ENCODE measurements at regions not wholly inside any gene's neighbourhood (a gene's known extent, or its start where the extent isn't known, plus 50 kb on each side); places are given as distances from the start of the nearest gene placed in this dataset.

DNA sequence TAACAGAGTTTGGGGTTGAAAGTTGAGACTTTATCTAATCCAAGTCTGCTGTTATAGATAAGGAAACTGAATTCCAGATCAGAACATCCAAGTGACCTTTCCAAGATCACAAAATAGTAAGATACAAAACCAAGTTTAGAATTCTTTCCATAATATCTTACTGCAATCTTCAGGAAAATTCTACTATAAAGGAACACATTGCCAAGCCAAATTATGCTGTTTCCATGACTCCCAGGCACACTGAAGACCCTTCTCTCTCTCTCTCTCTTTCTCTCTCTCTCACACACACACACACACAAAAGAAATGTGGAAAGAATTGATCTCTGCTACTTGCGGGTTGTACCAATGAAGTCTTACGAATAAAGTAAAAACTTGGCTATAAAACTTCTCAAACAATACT, 398.4 kb downstream of the METTL4 start:
- TF ChIP-seq GATA3 (IDR thresholded peaks at IDR 0.05; ENCODE audit: low read depth, low read length) (no peak), GATA2 (IDR thresholded peaks at IDR 0.05; ENCODE audit: low read depth, low read length) (no peak)
